ENCODE measurements at regions not wholly inside any gene's neighbourhood (a gene's known extent, or its start where the extent isn't known, plus 50 kb on each side); places are given as distances from the start of the nearest gene placed in this dataset.

- no peak overlapping the region for H3K4me3 Mint-ChIP-seq
- H3K27me3 Mint-ChIP-seq (ENCODE audit: insufficient read depth), result no peaks in the 10 kb centered on the region
- intact Hi-C loops (cut with micrococcal nuclease), result loop anchor here (5.0 to 10.0 kb wide), 3 partner anchors 217 to 1958 kb away; no protein-coding TSS in a partner anchor
- H3K9me3 Mint-ChIP-seq, result no peaks in the 10 kb centered on the region
- H3K4me1 Mint-ChIP-seq (ENCODE audit: low read depth), result peaks cover 53% of the 10 kb centered on the region
- H3K27ac Mint-ChIP-seq, result peak overlapping the region; percentile 83
- DNase-seq (ENCODE audit: low spot score), result no peak
- H3K36me3 Mint-ChIP-seq (ENCODE audit: low read depth), result peaks cover 2% of the 10 kb centered on the region
Observed at GRCh38 chr10:110429301-110429700, 68.4 kb upstream of the DUSP5 start.

- Mint-ChIP-seq H3K27ac (no peak overlapping the region), H3K9me3 (no peaks in the 10 kb centered on the region), H3K36me3 (ENCODE audit: low read depth) (peaks cover 2% of the 10 kb centered on the region), H3K4me1 (ENCODE audit: low read depth) (peaks cover 47% of the 10 kb centered on the region), H3K27me3 (ENCODE audit: insufficient read depth) (no peaks in the 10 kb centered on the region), H3K4me3 (no peak overlapping the region)
- DNase-seq (ENCODE audit: low spot score), result no peak
- intact Hi-C loops (cut with micrococcal nuclease), result no loop called here
Observed at GRCh38 chr10:110430340-110431273, 67.1 kb upstream of the DUSP5 start.

- DNase-seq (ENCODE audit: low spot score), result no peak
- no peaks in the 10 kb centered on the region for H3K36me3 Mint-ChIP-seq (ENCODE audit: low read depth)
- peaks cover 37% of the 10 kb centered on the region for H3K4me1 Mint-ChIP-seq (ENCODE audit: low read depth)
- intact Hi-C loops (cut with micrococcal nuclease), result no loop called here
- H3K27me3 Mint-ChIP-seq (ENCODE audit: insufficient read depth), result no peaks in the 10 kb centered on the region
- no peak overlapping the region for H3K27ac Mint-ChIP-seq
- no peaks in the 10 kb centered on the region for H3K9me3 Mint-ChIP-seq
- H3K4me3 Mint-ChIP-seq, result no peak overlapping the region
Observed at GRCh38 chr10:110431659-110432058, 66.0 kb upstream of the DUSP5 start.

GRCh38 chr10:110432084-110432483, 65.6 kb upstream of the DUSP5 start:
- no peaks in the 10 kb centered on the region for H3K9me3 Mint-ChIP-seq
- H3K36me3 Mint-ChIP-seq (ENCODE audit: low read depth), result no peaks in the 10 kb centered on the region
- no peak for DNase-seq (ENCODE audit: low spot score)
- peaks cover 32% of the 10 kb centered on the region for H3K4me1 Mint-ChIP-seq (ENCODE audit: low read depth)
- no peak overlapping the region for H3K4me3 Mint-ChIP-seq
- intact Hi-C loops (cut with micrococcal nuclease), result no loop called here
- no peaks in the 10 kb centered on the region for H3K27me3 Mint-ChIP-seq (ENCODE audit: insufficient read depth)
- no peak overlapping the region for H3K27ac Mint-ChIP-seq

GRCh38 chr10:110432814-110433565, 64.7 kb upstream of the DUSP5 start:
- no peak overlapping the region for H3K4me3 Mint-ChIP-seq
- H3K36me3 Mint-ChIP-seq (ENCODE audit: low read depth), result no peaks in the 10 kb centered on the region
- no peak for DNase-seq (ENCODE audit: low spot score)
- peaks cover 30% of the 10 kb centered on the region for H3K4me1 Mint-ChIP-seq (ENCODE audit: low read depth)
- H3K27me3 Mint-ChIP-seq (ENCODE audit: insufficient read depth), result no peaks in the 10 kb centered on the region
- H3K27ac Mint-ChIP-seq, result no peak overlapping the region
- H3K9me3 Mint-ChIP-seq, result no peaks in the 10 kb centered on the region
- intact Hi-C loops (cut with micrococcal nuclease), result no loop called here

- DNase-seq (ENCODE audit: low spot score), result no peak
- Mint-ChIP-seq H3K4me1 (ENCODE audit: low read depth) (peaks cover 23% of the 10 kb centered on the region), H3K9me3 (no peaks in the 10 kb centered on the region), H3K27me3 (ENCODE audit: insufficient read depth) (no peaks in the 10 kb centered on the region), H3K27ac (no peak overlapping the region), H3K36me3 (ENCODE audit: low read depth) (no peaks in the 10 kb centered on the region), H3K4me3 (no peak overlapping the region)
- intact Hi-C loops (cut with micrococcal nuclease), result no loop called here
Observed at GRCh38 chr10:110433740-110434139, 64.0 kb upstream of the DUSP5 start.

- H3K36me3 Mint-ChIP-seq (ENCODE audit: low read depth), result no peaks in the 10 kb centered on the region
Observed at GRCh38 chr10:110434489-110435096, 63.1 kb upstream of the DUSP5 start.

GRCh38 chr10:110436554-110437350, 61.0 kb upstream of the DUSP5 start:
- no peaks in the 10 kb centered on the region for H3K27me3 Mint-ChIP-seq (ENCODE audit: insufficient read depth)
- no peaks in the 10 kb centered on the region for H3K36me3 Mint-ChIP-seq (ENCODE audit: low read depth)
- no peak for DNase-seq (ENCODE audit: low spot score)
- H3K27ac Mint-ChIP-seq, result no peak overlapping the region
- intact Hi-C loops (cut with micrococcal nuclease), result no loop called here
- no peak overlapping the region for H3K4me3 Mint-ChIP-seq
- H3K9me3 Mint-ChIP-seq, result no peaks in the 10 kb centered on the region
- peaks cover 8% of the 10 kb centered on the region for H3K4me1 Mint-ChIP-seq (ENCODE audit: low read depth)

More at GRCh38 chr10:110434489-110435096, 63.1 kb upstream of the DUSP5 start:
- intact Hi-C loops (cut with micrococcal nuclease), result no loop called here
- no peaks in the 10 kb centered on the region for H3K27me3 Mint-ChIP-seq (ENCODE audit: insufficient read depth)
- H3K27ac Mint-ChIP-seq, result no peak overlapping the region
- no peak for DNase-seq (ENCODE audit: low spot score)
- no peak overlapping the region for H3K4me3 Mint-ChIP-seq
- H3K9me3 Mint-ChIP-seq, result no peaks in the 10 kb centered on the region
- H3K4me1 Mint-ChIP-seq (ENCODE audit: low read depth), result peaks cover 15% of the 10 kb centered on the region

- H3K36me3 Mint-ChIP-seq (ENCODE audit: low read depth), result no peaks in the 10 kb centered on the region
Observed at GRCh38 chr10:110437351-110437605, 60.4 kb upstream of the DUSP5 start.

GRCh38 chr10:110437761-110438341, 59.9 kb upstream of the DUSP5 start:
- Mint-ChIP-seq H3K4me3 (no peak overlapping the region), H3K9me3 (no peaks in the 10 kb centered on the region), H3K27me3 (ENCODE audit: insufficient read depth) (peaks cover under 1% of the 10 kb centered on the region), H3K27ac (peak overlapping the region; percentile 50), H3K36me3 (ENCODE audit: low read depth) (no peaks in the 10 kb centered on the region), H3K4me1 (ENCODE audit: low read depth) (peaks cover 8% of the 10 kb centered on the region)
- intact Hi-C loops (cut with micrococcal nuclease), result no loop called here
- no peak for DNase-seq (ENCODE audit: low spot score)

More at GRCh38 chr10:110437351-110437605, 60.4 kb upstream of the DUSP5 start:
- H3K27ac Mint-ChIP-seq, result peak overlapping the region; percentile 50
- H3K4me3 Mint-ChIP-seq, result no peak overlapping the region
- H3K4me1 Mint-ChIP-seq (ENCODE audit: low read depth), result peaks cover 8% of the 10 kb centered on the region
- no peaks in the 10 kb centered on the region for H3K9me3 Mint-ChIP-seq
- intact Hi-C loops (cut with micrococcal nuclease), result no loop called here
- no peak for DNase-seq (ENCODE audit: low spot score)
- H3K27me3 Mint-ChIP-seq (ENCODE audit: insufficient read depth), result no peaks in the 10 kb centered on the region

GRCh38 chr10:110442746-110443145, 55.0 kb upstream of the DUSP5 start:
- H3K4me1 Mint-ChIP-seq (ENCODE audit: low read depth), result peaks cover 19% of the 10 kb centered on the region
- intact Hi-C loops (cut with micrococcal nuclease), result no loop called here
- no peak overlapping the region for H3K4me3 Mint-ChIP-seq
- peaks cover 3% of the 10 kb centered on the region for H3K27me3 Mint-ChIP-seq (ENCODE audit: insufficient read depth)
- H3K27ac Mint-ChIP-seq, result no peak overlapping the region
- no peak for DNase-seq (ENCODE audit: low spot score)
- no peaks in the 10 kb centered on the region for H3K36me3 Mint-ChIP-seq (ENCODE audit: low read depth)
- no peaks in the 10 kb centered on the region for H3K9me3 Mint-ChIP-seq

- intact Hi-C loops (cut with micrococcal nuclease), result no loop called here
- H3K9me3 Mint-ChIP-seq, result no peaks in the 10 kb centered on the region
- no peaks in the 10 kb centered on the region for H3K36me3 Mint-ChIP-seq (ENCODE audit: low read depth)
- H3K27ac Mint-ChIP-seq, result no peak overlapping the region
- peaks cover 3% of the 10 kb centered on the region for H3K27me3 Mint-ChIP-seq (ENCODE audit: insufficient read depth)
- DNase-seq (ENCODE audit: low spot score), result no peak
- peaks cover 26% of the 10 kb centered on the region for H3K4me1 Mint-ChIP-seq (ENCODE audit: low read depth)
- H3K4me3 Mint-ChIP-seq, result no peak overlapping the region
Observed at GRCh38 chr10:110443239-110444003, 54.3 kb upstream of the DUSP5 start.

Measured in activated T-helper 1 cell treated with anti-CD3 and anti-CD28 coated beads, Interleukin-12 subunit alpha, Interleukin-12 subunit beta, Interleukin-2, Interleukin-4 antibody, amounts not matched to agents 30 ng/mL and 10 ng/mL and 1 ng/mL, durations not matched to agents 14 hours and 24 hours and 36 hours (primary cell).